Gastrocnemius medialis (tissue), 4 donors: ENCODE measurements at regions not wholly inside any gene's neighbourhood (a gene's known extent, or its start where the extent isn't known, plus 50 kb on each side); places are given as distances from the start of the nearest gene placed in this dataset.

Experiments used
- ATAC-seq, 2 donors: fragments of 150-250 bp; one replicate each; pipeline ENCODE4 v1.9.1; 2016
- DNase-seq, 2 donors: peaks; one replicate each; pipeline ENCODE4 v3.0.0-alpha.2; 2019
- H3K27ac ChIP-seq, 4 donors: fragments of 200-600 bp; sonication (generic); 1 replicate in 1 of 4; 2 replicates in 3 of 4; pipeline ENCODE4 v1.5.1; 2016 to 2018; ENCODE audit warnings: mild to moderate bottlenecking in 2 of 4, moderate library complexity in 1 of 4
- H3K27me3 ChIP-seq, 3 donors: fragments of 200-600 bp; sonication (generic) in 2 of 3; 1 replicate in 1 of 3; 2 replicates in 2 of 3; pipeline versions ENCODE4 v1.5.1 to v1.6.0; 2016 to 2019; ENCODE audit warnings: mild to moderate bottlenecking in 1 of 3, moderate library complexity in 1 of 3
- H3K36me3 ChIP-seq, 2 donors: fragments of 200-600 bp; sonication (generic) in 1 of 2; one replicate each; pipeline ENCODE4 v1.5.1; 2017 to 2018
- H3K4me1 ChIP-seq, 2 donors: fragments of 200-600 bp; sonication (generic) in 1 of 2; one replicate each; pipeline ENCODE4 v1.5.1; 2016 to 2017; ENCODE audit warnings: mild to moderate bottlenecking in 2 of 2
- H3K4me3 ChIP-seq, 4 donors: fragments of 200-600 bp; sonication (generic) in 3 of 4; 1 replicate in 1 of 4; 2 replicates in 3 of 4; pipeline ENCODE4 v1.5.1; 2016 to 2019; ENCODE audit warnings: mild to moderate bottlenecking in 2 of 4
- H3K9me3 ChIP-seq, 3 donors: fragments of 200-600 bp; sonication (generic) in 2 of 3; 1 replicate in 1 of 3; 2 replicates in 2 of 3; pipeline ENCODE4 v1.5.1; 2016 to 2019
- CTCF ChIP-seq, 5 experiments: fragments of 450-650 bp in 3 of 5; fragments of 200-600 bp in 2 of 5; sonication (generic) in 2 of 5; IDR thresholded peaks in 4 of 5; conservative IDR thresholded peaks in 1 of 5; 1 replicate in 4 of 5; 2 replicates in 1 of 5; pipeline ENCODE4 v1.5.1; 2016 to 2019; ENCODE audit warnings: antibody characterized with exemption in 5 of 5, mild to moderate bottlenecking in 3 of 5, moderate library complexity in 3 of 5
- POLR2A ChIP-seq, 2 donors: fragments of 450-650 bp; IDR thresholded peaks; one replicate each; pipeline ENCODE4 v1.6.1; 2017; ENCODE audit warnings: antibody characterized with exemption in 2 of 2, mild to moderate bottlenecking in 2 of 2, moderate library complexity in 2 of 2
- in situ Hi-C, 4 donors: fragments of 200-750 bp; cut with MboI; loops; one replicate each; pipeline versions ENCODE4 v1.15.0 to v1.8.0; 2017; ENCODE audit warnings: low sequenced_read_pairs in 4 of 4
- intact Hi-C: fragments of 100-400 bp; cut with DNase I; formaldehyde crosslinking; loops from one replicate; pipeline ENCODE4 v1.15.1; 2023; ENCODE audit warnings: low total_unique reads

- Histone ChIP-seq H3K36me3 (no peaks in the 10 kb centered on the region), H3K4me1 (peaks cover 60 to 66% of the 10 kb centered on the region in 2 donors), H3K27me3 (no peaks in the 10 kb centered on the region), H3K27ac (peak overlapping the region; percentile 78 to 87 (median 84)), H3K9me3 (no peaks in the 10 kb centered on the region), H3K4me3 (no peak overlapping the region)
- ATAC-seq (peak; percentile 41 to 43), DNase-seq (no peak)
- TF ChIP-seq POLR2A (IDR thresholded peaks at IDR 0.05) (no peak), CTCF (IDR thresholded peaks at IDR 0.05 in 4 of 5, conservative IDR thresholded peaks at IDR 0.05 in 1 of 5) (no peak)
- in situ Hi-C loops = no loop called here
- intact Hi-C loops = loop anchor here (5.0 to 10.0 kb wide), 2 partner anchors 48 to 310 kb away; no protein-coding TSS in a partner anchor
Observed at GRCh38 chr2:120884472-120885290, 149.0 kb downstream of the GLI2 start.

DNA sequence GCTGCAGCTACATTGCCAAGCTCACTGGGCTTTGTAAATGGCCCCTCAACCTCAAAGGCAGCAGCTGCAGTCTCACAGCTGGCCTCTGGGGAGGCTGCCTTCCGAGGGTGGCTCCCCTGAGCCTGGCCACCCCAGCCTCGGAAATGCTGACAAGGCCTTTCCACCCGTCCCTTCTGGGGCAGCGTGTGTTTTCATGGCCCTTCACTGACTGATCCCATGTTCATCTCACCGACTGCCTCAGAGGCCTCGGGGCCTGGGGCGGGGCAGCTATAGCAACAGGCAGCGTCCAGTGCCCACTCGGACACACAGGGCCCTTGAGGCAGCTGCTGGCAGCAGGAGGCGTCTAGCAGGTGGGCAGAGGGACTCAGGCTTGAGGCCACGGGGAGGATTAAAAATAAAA lies 149.7 kb downstream of the GLI2 start:
- in situ Hi-C loops = no loop called here
- H3K36me3 ChIP-seq = no peaks in the 10 kb centered on the region
- H3K4me1 ChIP-seq = peaks cover 54 to 60% of the 10 kb centered on the region in 2 donors
- TF ChIP-seq POLR2A (IDR thresholded peaks at IDR 0.05) (no peak), CTCF (IDR thresholded peaks at IDR 0.05 in 4 of 5, conservative IDR thresholded peaks at IDR 0.05 in 1 of 5) (peak in 2 of 5 experiments; percentile 34 to 39)
- H3K27me3 ChIP-seq = no peaks in the 10 kb centered on the region
- no peak overlapping the region for H3K4me3 ChIP-seq
- no peaks in the 10 kb centered on the region for H3K9me3 ChIP-seq
- peak; percentile 22 to 48 for DNase-seq
- H3K27ac ChIP-seq = peak overlapping the region; percentile 78 to 87 (median 84)
- peak; percentile 22 to 41 for ATAC-seq
- intact Hi-C loops = loop anchor here (5.0 to 10.0 kb wide), 2 partner anchors 47 to 309 kb away; no protein-coding TSS in a partner anchor

GRCh38 chr2:120885749-120886148 lies 150.1 kb downstream of the GLI2 start:
- H3K27me3 ChIP-seq = no peaks in the 10 kb centered on the region
- TF ChIP-seq POLR2A (IDR thresholded peaks at IDR 0.05) = peak in 1 of 2 donors; percentile 6
- TF ChIP-seq CTCF (IDR thresholded peaks at IDR 0.05 in 4 of 5, conservative IDR thresholded peaks at IDR 0.05 in 1 of 5) = no peak
- in situ Hi-C loops = no loop called here
- H3K4me3 ChIP-seq = no peak overlapping the region
- intact Hi-C loops = loop anchor here (5.0 to 10.0 kb wide), 2 partner anchors 47 to 309 kb away; no protein-coding TSS in a partner anchor
- peaks cover 49 to 55% of the 10 kb centered on the region in 2 donors for H3K4me1 ChIP-seq
- no peaks in the 10 kb centered on the region for H3K9me3 ChIP-seq
- H3K27ac ChIP-seq = peak overlapping the region; percentile 78 to 87 (median 84)
- no peak for DNase-seq
- H3K36me3 ChIP-seq = no peaks in the 10 kb centered on the region
- peak in 1 of 2 donors; percentile 3 for ATAC-seq

DNA sequence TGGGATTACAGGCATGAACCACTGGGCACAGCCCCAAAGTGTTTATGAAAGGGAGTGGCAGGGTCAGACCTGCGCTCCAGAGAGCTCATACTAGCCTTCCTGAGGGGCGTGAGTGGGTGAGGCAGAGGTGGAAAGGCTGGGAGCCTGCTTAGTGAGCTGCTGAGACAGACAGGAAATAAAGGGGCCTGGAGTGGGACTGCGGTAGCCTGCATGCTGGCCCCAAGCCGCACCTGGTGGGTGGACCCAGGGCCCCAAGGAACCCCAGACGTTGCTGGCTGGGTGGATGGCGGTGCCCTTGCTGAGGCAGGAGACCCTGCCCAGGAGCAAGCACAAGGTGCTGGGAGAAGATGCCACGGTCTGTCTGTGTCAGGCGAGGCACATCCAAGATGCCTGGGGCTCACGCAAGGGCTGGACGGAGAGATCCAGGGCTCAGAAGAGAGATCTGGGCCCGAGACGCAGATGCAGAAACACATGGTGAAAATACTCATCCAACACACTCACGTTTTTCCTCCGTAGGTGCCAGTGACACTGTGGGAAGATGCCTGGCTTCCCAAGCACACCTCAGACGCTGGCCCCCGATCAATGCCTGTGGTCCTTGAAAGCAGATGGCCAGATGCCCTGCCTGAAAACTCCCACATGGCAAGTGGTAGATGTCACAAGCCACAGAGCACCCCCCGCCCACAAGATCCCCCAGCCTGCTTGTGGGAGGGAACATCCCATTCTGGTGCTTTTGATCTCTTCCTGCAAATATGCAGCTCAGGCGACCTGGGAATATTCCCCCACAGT lies 151.1 kb downstream of the GLI2 start:
- ATAC-seq (no peak), DNase-seq (no peak)
- no peaks in the 10 kb centered on the region for H3K27me3 ChIP-seq
- no peaks in the 10 kb centered on the region for H3K36me3 ChIP-seq
- H3K4me3 ChIP-seq = no peak overlapping the region
- TF ChIP-seq POLR2A (IDR thresholded peaks at IDR 0.05) (no peak), CTCF (IDR thresholded peaks at IDR 0.05 in 4 of 5, conservative IDR thresholded peaks at IDR 0.05 in 1 of 5) (no peak)
- H3K27ac ChIP-seq = peak overlapping the region; percentile 78 to 87 (median 84)
- in situ Hi-C loops (no loop called here), intact Hi-C loops (loop anchor here (5.0 to 10.0 kb wide), 2 partner anchors 46 to 308 kb away; no protein-coding TSS in a partner anchor)
- H3K9me3 ChIP-seq = no peaks in the 10 kb centered on the region
- peaks cover 47 to 53% of the 10 kb centered on the region in 2 donors for H3K4me1 ChIP-seq
